Skeletal muscle tissue (tissue), 3 donors: ENCODE measurements at regions not wholly inside any gene's neighbourhood (a gene's known extent, or its start where the extent isn't known, plus 50 kb on each side); places are given as distances from the start of the nearest gene placed in this dataset.

Experiments
- H3K27ac ChIP-seq: one replicate; pipeline ENCODE4 v1.7.0; 2013; ENCODE audit warnings: mild to moderate bottlenecking, low read depth, low read length, inconsistent platforms
- H3K27me3 ChIP-seq, 3 donors: one replicate each; pipeline ENCODE4 v1.7.0; 2013; ENCODE audit warnings: low read length in 3 of 3; ENCODE audit not compliant: control insufficient read depth in 3 of 3, insufficient read depth in 3 of 3
- H3K36me3 ChIP-seq, 3 donors: one replicate each; pipeline ENCODE4 v1.7.0; 2013; ENCODE audit warnings: low read length in 3 of 3; ENCODE audit not compliant: control insufficient read depth in 3 of 3, insufficient read depth in 3 of 3
- H3K4me1 ChIP-seq, 3 donors: one replicate each; pipeline ENCODE4 v1.7.0; 2013; ENCODE audit warnings: low read length in 3 of 3, mild to moderate bottlenecking in 3 of 3; ENCODE audit not compliant: control insufficient read depth in 3 of 3, insufficient read depth in 3 of 3
- H3K4me3 ChIP-seq, 3 donors: one replicate each; pipeline ENCODE4 v1.7.0; 2013; ENCODE audit warnings: low read length in 3 of 3
- H3K9ac ChIP-seq, 3 donors: one replicate each; pipeline ENCODE4 v1.7.0; 2013; ENCODE audit warnings: low read length in 3 of 3, mild to moderate bottlenecking in 3 of 3, moderate library complexity in 2 of 3, low read depth in 1 of 3
- H3K9me3 ChIP-seq, 3 donors: one replicate each; pipeline ENCODE4 v1.7.0; 2013; ENCODE audit warnings: low read length in 3 of 3; ENCODE audit not compliant: control insufficient read depth in 3 of 3
- donor health status: Osteomylitis.

DNA sequence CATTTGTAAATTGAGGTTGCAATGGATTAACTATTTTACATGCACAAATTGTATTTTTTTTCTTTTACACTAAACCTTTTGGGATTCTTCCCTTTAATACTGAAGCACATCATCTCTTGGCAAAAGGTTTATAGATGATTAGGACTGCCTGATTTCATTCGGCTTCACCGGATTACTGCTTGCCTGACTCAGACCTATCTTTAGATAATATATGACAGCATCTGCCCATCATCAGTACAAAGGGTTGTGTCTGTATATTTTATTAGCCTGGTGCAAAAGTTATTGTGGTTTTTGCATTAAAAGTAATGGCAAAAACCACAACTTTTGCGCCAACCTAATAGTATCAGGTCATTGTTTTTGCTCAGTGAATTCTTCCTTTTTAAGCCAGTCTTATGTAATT is 316.2 kb upstream of the HTR2A start:
- H3K4me3 ChIP-seq = no peak overlapping the region
- H3K9me3 ChIP-seq = no peaks in the 10 kb centered on the region
- no peaks in the 10 kb centered on the region for H3K27me3 ChIP-seq
- no peaks in the 10 kb centered on the region for H3K4me1 ChIP-seq
- H3K36me3 ChIP-seq = no peaks in the 10 kb centered on the region
- H3K9ac ChIP-seq = no peak overlapping the region
- no peak overlapping the region for H3K27ac ChIP-seq

DNA sequence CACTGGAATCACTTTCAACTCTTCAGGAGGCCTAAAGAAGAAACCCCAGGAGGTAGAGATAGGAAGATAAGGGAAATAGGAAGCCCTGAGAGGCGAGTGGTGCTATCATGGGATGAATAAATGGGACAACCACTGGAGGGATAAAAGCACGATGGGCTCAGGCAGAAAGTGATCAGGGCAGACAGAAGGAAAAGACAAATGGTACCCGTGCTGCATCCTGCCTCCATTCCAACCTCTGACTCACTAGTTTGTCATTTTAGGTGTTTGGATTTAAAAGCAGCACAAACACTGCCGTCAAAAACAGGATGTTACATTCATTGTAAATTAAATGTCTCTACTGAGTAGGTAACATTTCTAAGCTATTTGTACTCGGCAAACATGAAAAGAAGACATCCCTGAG is 314.3 kb upstream of the HTR2A start:
- Histone ChIP-seq H3K27me3 (no peaks in the 10 kb centered on the region), H3K27ac (no peak overlapping the region), H3K36me3 (no peaks in the 10 kb centered on the region), H3K9me3 (no peaks in the 10 kb centered on the region), H3K4me1 (no peaks in the 10 kb centered on the region), H3K9ac (no peak overlapping the region), H3K4me3 (no peak overlapping the region)

DNA sequence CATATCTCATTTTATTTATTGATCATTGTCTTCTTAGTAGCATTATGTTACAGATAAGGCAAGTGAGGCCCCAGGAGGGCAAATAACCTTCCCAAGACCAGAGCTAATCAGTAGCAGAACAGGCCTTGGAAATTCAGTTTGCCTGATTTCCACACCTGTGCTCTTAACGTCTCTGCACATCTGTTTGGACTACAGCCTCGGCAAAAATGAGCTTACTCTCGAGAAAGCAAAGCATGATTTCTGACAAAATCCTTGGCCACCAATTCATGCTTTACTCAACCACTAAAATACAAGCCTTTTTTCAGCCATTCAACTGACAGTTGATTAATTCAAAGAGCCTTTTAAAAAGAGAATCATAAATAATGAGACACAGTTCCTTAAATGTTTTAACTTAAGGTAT is 309.3 kb upstream of the HTR2A start:
- Histone ChIP-seq H3K4me1 (no peaks in the 10 kb centered on the region), H3K27me3 (no peaks in the 10 kb centered on the region), H3K36me3 (no peaks in the 10 kb centered on the region), H3K4me3 (no peak overlapping the region), H3K27ac (no peak overlapping the region), H3K9ac (no peak overlapping the region), H3K9me3 (peaks cover 0 to 4% (median 0%) of the 10 kb centered on the region in 3 donors)

DNA sequence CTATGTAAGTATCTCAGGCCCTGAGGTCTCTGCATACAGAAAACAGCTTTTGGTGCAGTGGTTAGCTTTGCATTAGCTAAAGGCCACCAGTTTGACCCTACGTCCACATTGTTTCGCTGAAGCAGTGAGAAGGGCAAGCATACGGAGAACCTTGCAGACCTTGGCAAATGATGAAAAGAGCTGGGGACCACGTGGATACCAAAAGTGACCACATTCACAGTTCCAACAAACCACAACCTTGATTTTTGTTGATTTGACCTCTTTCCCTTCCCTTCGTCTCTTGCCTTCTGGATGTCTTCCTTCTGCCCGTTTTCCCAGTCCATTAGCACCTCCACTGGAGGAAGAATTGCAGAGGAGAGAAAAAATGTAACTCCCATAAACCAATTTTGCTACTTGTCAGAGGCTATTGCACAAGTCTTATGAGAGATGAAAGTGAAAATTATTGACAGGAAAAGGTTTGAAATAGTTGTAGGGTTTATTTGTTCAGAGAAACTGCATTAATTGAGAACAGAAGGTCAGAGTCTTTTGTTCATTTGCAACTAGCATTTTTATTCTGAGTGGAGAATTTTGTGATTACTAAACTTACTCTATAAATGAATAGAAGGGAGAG is 293.9 kb upstream of the HTR2A start:
- H3K27me3 ChIP-seq = no peaks in the 10 kb centered on the region
- H3K9ac ChIP-seq = no peak overlapping the region
- H3K27ac ChIP-seq = no peak overlapping the region
- no peaks in the 10 kb centered on the region for H3K9me3 ChIP-seq
- H3K4me3 ChIP-seq = no peak overlapping the region
- no peaks in the 10 kb centered on the region for H3K4me1 ChIP-seq
- no peaks in the 10 kb centered on the region for H3K36me3 ChIP-seq

DNA sequence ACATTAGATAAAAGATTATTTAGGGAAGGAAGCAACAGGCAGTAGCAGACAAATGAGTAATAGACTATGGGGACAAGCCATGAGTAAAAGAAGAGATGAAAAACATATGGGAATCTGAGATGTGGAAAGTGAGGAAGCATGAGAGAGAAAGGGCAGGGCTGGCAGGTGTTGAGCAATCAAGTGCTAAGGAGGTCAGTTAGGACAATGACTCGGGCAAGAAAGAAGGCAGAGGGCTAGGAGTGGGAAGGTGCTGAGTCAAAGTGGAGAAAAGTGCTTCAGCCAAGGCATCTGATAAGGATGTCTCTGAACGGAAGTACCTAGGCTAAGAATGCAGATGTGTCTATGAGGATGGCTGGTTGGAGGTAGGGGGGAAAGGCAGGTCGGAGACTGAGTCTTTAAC is 291.9 kb upstream of the HTR2A start:
- Histone ChIP-seq H3K4me3 (no peak overlapping the region), H3K4me1 (no peaks in the 10 kb centered on the region), H3K27ac (no peak overlapping the region), H3K36me3 (no peaks in the 10 kb centered on the region), H3K9ac (no peak overlapping the region), H3K27me3 (no peaks in the 10 kb centered on the region), H3K9me3 (no peaks in the 10 kb centered on the region)

DNA sequence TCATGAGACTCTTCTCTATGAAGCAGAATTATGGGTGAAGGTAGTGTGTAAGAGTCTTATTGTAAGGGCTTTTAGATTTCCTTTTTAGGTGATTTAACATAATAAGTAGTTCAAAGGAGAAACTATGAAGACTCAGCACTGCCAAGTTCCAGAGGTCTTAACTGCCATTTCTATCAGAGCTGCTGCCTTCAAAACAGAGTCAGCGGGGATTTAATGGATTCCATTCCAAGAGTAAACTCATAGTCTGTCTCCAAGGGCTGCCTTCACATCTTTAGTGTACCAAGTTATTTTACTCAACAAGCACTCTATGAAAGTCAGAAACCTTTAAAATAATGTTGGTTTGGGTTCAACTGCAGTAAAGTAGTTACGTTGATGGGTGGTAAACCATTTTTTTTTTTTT is 289.6 kb upstream of the HTR2A start:
- H3K27me3 ChIP-seq = no peaks in the 10 kb centered on the region
- H3K4me3 ChIP-seq = no peak overlapping the region
- H3K4me1 ChIP-seq = no peaks in the 10 kb centered on the region
- no peak overlapping the region for H3K9ac ChIP-seq
- H3K9me3 ChIP-seq = no peaks in the 10 kb centered on the region
- no peak overlapping the region for H3K27ac ChIP-seq
- no peaks in the 10 kb centered on the region for H3K36me3 ChIP-seq

DNA sequence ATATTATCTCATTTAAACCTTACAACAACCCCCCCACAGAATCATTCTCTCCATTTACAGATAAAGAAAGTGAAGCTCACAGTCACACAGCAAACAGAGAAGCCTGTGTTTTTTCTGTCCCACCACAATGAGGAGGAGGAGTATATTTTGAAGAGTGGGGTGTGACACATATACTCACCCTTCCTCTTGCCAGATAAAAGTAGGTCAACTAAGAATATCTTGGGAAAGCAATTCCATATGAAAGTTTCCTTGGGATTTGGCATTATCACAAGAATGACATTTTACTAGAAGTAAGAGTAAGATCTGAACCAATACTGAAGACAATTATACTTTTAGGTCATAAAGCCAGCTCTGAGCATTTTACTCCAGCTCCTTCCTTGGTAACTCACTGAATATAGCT is 287.5 kb upstream of the HTR2A start:
- Histone ChIP-seq H3K9me3 (no peaks in the 10 kb centered on the region), H3K27me3 (no peaks in the 10 kb centered on the region), H3K27ac (no peak overlapping the region), H3K36me3 (no peaks in the 10 kb centered on the region), H3K9ac (no peak overlapping the region), H3K4me1 (no peaks in the 10 kb centered on the region), H3K4me3 (no peak overlapping the region)

DNA sequence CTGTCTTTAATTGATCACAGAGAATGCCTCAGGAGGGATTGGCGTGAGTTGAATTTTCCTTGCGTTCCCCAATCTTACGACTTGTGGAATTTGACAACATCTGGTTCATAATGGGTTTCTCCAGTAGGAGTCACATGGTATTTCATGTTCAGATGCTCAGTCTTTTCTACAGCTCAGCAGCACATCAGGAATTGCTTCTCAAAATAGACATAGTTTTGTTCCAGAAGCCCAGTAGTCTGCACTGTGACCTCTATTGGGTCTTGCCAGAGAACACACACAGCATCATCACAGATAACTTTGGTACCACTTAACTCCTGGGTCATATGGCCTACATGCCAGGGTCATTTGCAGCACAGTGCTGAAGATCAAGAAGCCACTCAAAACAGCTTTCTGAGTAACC is 282.5 kb upstream of the HTR2A start:
- Histone ChIP-seq H3K27me3 (no peaks in the 10 kb centered on the region), H3K36me3 (no peaks in the 10 kb centered on the region), H3K4me1 (no peaks in the 10 kb centered on the region), H3K9me3 (peaks cover 0 to 3% (median 0%) of the 10 kb centered on the region in 3 donors), H3K9ac (no peak overlapping the region), H3K27ac (no peak overlapping the region), H3K4me3 (no peak overlapping the region)

DNA sequence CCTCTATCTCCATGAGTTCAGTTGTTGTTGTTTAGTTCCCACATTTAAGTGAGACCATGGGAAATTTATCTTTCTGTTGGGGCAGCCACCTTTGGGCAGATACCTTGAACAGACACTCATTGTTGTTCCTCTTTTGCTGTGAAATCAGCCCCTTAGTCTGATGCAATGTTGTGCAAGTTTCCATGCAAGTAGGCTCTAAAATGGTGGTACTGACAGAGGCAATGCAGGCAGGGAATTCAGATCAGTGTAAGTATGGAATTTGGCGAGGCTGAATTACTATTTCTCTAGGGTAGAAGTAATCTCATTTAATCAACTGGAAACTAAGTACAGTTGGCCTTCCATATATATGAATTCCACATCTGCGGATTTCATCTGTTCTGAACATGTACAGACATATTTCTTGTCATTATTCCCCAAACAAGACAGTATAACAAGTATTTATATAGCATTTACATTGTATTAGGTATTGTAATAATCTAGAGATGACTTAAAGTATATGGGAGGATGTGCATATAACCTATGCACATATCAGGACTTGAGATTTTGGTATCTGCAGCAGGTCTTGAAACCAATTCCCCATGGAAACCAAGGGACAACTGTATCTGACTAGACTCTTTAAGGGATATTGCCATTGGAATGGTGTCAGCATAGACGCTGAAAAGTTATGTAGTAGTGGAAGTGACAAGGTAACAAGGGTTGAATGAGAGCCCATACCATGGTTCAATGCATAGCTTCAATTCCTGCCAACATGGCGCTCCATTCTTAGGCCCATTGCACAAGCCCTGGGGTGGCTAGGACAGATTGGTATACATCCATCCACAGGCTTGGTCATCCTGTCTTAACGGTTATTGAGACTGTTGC is 281.5 kb upstream of the HTR2A start:
- Histone ChIP-seq H3K9ac (no peak overlapping the region), H3K9me3 (peaks cover 0 to 3% (median 0%) of the 10 kb centered on the region in 3 donors), H3K4me3 (no peak overlapping the region), H3K27me3 (no peaks in the 10 kb centered on the region), H3K36me3 (no peaks in the 10 kb centered on the region), H3K4me1 (no peaks in the 10 kb centered on the region), H3K27ac (no peak overlapping the region)

DNA sequence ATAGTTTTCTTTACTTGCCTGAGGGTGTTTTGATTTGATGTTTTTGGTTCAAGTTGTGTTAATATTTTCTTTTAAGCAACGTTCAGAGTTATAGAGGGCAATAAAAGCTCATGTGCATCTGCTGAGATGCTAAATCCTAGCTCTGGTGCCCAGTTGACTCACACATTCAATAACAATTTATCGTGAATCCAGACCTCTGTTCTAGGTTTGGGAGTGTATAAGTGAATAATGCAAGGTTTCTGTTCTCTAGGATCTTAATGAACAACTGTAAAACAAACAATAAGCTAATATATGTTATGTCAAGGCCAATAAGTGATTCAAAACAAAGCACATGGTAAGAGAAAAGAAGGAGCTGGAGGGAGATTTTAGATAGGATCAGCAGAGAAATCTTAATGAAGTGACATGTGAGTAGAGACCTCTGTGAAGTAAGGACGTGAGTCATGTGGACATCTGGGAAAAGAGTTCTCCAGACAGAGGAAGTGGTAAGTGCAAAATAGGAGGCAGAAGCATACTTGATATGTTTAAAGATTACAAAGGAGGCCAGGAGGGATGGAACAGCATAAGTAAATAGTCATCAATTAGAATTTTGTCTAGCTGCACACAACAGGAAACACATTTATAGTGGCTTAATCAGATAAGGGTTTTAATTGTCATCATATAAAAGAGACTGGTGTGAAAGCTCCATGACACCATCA is 278.5 kb upstream of the HTR2A start:
- H3K27ac ChIP-seq = no peak overlapping the region
- H3K27me3 ChIP-seq = no peaks in the 10 kb centered on the region
- H3K4me1 ChIP-seq = no peaks in the 10 kb centered on the region
- H3K9me3 ChIP-seq = peaks cover 0 to 3% (median 0%) of the 10 kb centered on the region in 3 donors
- no peak overlapping the region for H3K9ac ChIP-seq
- H3K4me3 ChIP-seq = no peak overlapping the region
- no peaks in the 10 kb centered on the region for H3K36me3 ChIP-seq
